OCI-LY3 (cell line): ENCODE measurements at regions not wholly inside any gene's neighbourhood (a gene's known extent, or its start where the extent isn't known, plus 50 kb on each side); places are given as distances from the start of the nearest gene placed in this dataset.

Experiments used
- EZH2phosphoT487 ChIP-seq: fragments of 200-600 bp; shearing (Covaris generic); IDR thresholded peaks from 2 replicates; pipeline ENCODE4 v1.6.1; 2018; ENCODE audit warnings: antibody characterized with exemption, mixed run types, low read depth
- TF ChIP-seq, protein P1 (sequence below): fragments of 200-600, 300-600 bp; sonication (generic); IDR thresholded peaks from 2 replicates; pipeline ENCODE4 v1.5.1; 2014; ENCODE audit warnings: antibody characterized with exemption, low read length, low read depth

DNA sequence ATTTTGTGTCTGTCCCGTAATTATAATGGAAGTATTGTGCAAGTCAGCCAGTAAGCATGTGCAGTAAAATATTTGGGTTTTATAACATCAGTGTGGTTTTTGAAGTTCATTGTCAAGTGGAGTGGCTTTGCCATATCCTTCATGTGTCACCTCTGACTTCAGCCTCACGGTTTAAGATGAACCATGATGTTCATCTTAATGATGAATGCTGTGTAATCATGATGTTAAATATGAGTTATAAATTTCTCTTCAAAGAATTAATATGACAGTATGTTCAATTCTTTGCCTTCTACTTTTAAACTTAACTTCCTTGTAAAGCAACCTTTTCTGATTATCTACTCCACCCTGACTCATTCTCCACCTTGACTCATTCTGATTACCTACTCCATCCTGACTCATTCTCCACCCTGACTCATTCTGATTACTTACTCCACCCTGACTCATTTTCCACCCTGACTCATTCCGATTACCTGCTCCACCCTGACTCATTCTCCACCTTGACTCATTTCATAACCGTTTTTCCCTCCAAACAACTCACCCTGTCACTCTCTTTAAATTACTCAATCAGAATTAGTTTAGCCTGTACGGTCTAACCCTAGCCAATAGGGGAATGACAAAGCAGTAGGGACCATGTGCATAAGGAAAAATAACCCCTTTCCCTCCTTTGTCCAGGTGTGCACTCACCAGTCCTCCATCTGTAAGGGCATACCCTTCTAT lies 50.3 kb upstream of the ANKRD10 start:
- TF ChIP-seq, protein P1, sequence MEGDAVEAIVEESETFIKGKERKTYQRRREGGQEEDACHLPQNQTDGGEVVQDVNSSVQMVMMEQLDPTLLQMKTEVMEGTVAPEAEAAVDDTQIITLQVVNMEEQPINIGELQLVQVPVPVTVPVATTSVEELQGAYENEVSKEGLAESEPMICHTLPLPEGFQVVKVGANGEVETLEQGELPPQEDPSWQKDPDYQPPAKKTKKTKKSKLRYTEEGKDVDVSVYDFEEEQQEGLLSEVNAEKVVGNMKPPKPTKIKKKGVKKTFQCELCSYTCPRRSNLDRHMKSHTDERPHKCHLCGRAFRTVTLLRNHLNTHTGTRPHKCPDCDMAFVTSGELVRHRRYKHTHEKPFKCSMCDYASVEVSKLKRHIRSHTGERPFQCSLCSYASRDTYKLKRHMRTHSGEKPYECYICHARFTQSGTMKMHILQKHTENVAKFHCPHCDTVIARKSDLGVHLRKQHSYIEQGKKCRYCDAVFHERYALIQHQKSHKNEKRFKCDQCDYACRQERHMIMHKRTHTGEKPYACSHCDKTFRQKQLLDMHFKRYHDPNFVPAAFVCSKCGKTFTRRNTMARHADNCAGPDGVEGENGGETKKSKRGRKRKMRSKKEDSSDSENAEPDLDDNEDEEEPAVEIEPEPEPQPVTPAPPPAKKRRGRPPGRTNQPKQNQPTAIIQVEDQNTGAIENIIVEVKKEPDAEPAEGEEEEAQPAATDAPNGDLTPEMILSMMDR, result no peak
- TF ChIP-seq EZH2phosphoT487, result peak; percentile 56; the same call in 1 of the 2 replicates
